WTC11 (cell line): ENCODE measurements at regions not wholly inside any gene's neighbourhood (a gene's known extent, or its start where the extent isn't known, plus 50 kb on each side); places are given as distances from the start of the nearest gene placed in this dataset.

Experiments used
- ATAC-seq: fragments of 200-7000 bp; cut with Tn5 transposase; 2 replicates; pipeline ENCODE4 v1.10.0; 2021; ENCODE audit warnings: mild to moderate bottlenecking, moderate library complexity
- CTCF ChIA-PET: fragments of 300-600 bp; sonication (Branson Sonifier 250); formaldehyde crosslinking; loops from one replicate; lab custom pipeline; 2021; ENCODE audit warnings: antibody characterized with exemption; lab: Charles Lee
- POLR2A ChIA-PET: fragments of 350-600 bp; sonication (Branson Sonifier 250); formaldehyde crosslinking; loops from one replicate; lab custom pipeline; 2021; ENCODE audit warnings: antibody characterized with exemption; lab: Charles Lee
- DNase-seq: peaks from one replicate; pipeline ENCODE4 v3.0.0; 2021; ENCODE audit warnings: low spot score
- H3K27ac Mint-ChIP-seq: 2 replicates; pipeline ENCODE4 v1.8.0; 2021; ENCODE audit warnings: mixed read lengths
- H3K27me3 Mint-ChIP-seq: 2 replicates; pipeline ENCODE4 v1.8.0; 2021; ENCODE audit warnings: low read depth, mild to moderate bottlenecking, moderate library complexity, mixed read lengths
- H3K36me3 Mint-ChIP-seq: 2 replicates; pipeline ENCODE4 v1.8.0; 2021; ENCODE audit warnings: mixed read lengths
- H3K4me1 Mint-ChIP-seq: 2 replicates; pipeline ENCODE4 v1.8.0; 2022; ENCODE audit warnings: mixed read lengths
- H3K4me3 Mint-ChIP-seq: 2 replicates; pipeline ENCODE4 v1.8.0; 2021; ENCODE audit warnings: mild to moderate bottlenecking, moderate library complexity, mixed read lengths
- H3K9me3 Mint-ChIP-seq: 2 replicates; pipeline ENCODE4 v1.8.0; 2021; ENCODE audit warnings: mixed read lengths
- ATF2 ChIP-seq: sonication (generic); formaldehyde crosslinking; IDR thresholded peaks from 2 replicates; pipeline ENCODE4 v1.8.1; 2022; ENCODE audit warnings: low read depth, missing genetic modification reagents, borderline replicate concordance
- ATF3 ChIP-seq: sonication (generic); formaldehyde crosslinking; conservative IDR thresholded peaks from 2 replicates; pipeline ENCODE4 v1.8.1; 2022; ENCODE audit warnings: mild to moderate bottlenecking, missing genetic modification reagents
- CBFB ChIP-seq: sonication (generic); formaldehyde crosslinking; IDR thresholded peaks from 2 replicates; pipeline ENCODE4 v1.8.1; 2022; ENCODE audit warnings: mild to moderate bottlenecking, low read depth, missing genetic modification reagents
- ETV6 ChIP-seq: sonication (generic); formaldehyde crosslinking; IDR thresholded peaks from 2 replicates; pipeline ENCODE4 v1.8.1; 2022; ENCODE audit warnings: mild to moderate bottlenecking, missing genetic modification reagents
- FOXJ3 ChIP-seq: sonication (generic); formaldehyde crosslinking; IDR thresholded peaks from 2 replicates; pipeline ENCODE4 v1.9.0; 2021; ENCODE audit warnings: missing genetic modification reagents, mild to moderate bottlenecking, borderline replicate concordance
- GABPB1 ChIP-seq: sonication (generic); formaldehyde crosslinking; IDR thresholded peaks from 2 replicates; pipeline ENCODE4 v1.8.1; 2023; ENCODE audit warnings: mild to moderate bottlenecking, missing genetic modification reagents
- GRHL2 ChIP-seq: fragments of 250-450 bp; sonication (Bioruptor Pico); IDR thresholded peaks from 2 replicates; pipeline ENCODE4 v1.8.0; 2022; ENCODE audit warnings: mild to moderate bottlenecking, moderate library complexity; ENCODE audit not compliant: insufficient replicate concordance, severe bottlenecking
- JAZF1 ChIP-seq: fragments of 250-450 bp; sonication (Bioruptor Pico); IDR thresholded peaks from 2 replicates; pipeline ENCODE4 v1.9.0; 2021; ENCODE audit warnings: moderate library complexity, mild to moderate bottlenecking, inconsistent platforms
- KAT7 ChIP-seq: sonication (generic); formaldehyde crosslinking; IDR thresholded peaks from 2 replicates; pipeline ENCODE4 v1.8.1; 2023; ENCODE audit warnings: missing genetic modification reagents, mild to moderate bottlenecking, borderline replicate concordance
- NFE2L1 ChIP-seq: sonication (generic); formaldehyde crosslinking; IDR thresholded peaks from 2 replicates; pipeline ENCODE4 v1.8.1; 2023; ENCODE audit warnings: missing genetic modification reagents
- NR3C1 ChIP-seq: sonication (generic); formaldehyde crosslinking; conservative IDR thresholded peaks from 2 replicates; pipeline ENCODE4 v1.8.1; 2023; ENCODE audit warnings: low read depth, mild to moderate bottlenecking, missing genetic modification reagents
- PRRX2 ChIP-seq: fragments of 250-450 bp; sonication (Bioruptor Pico); IDR thresholded peaks from 2 replicates; pipeline ENCODE4 v1.8.0; 2021; ENCODE audit warnings: mild to moderate bottlenecking
- RORB ChIP-seq: fragments of 250-450 bp; sonication (Bioruptor Pico); IDR thresholded peaks from 2 replicates; pipeline ENCODE4 v1.9.0; 2021; ENCODE audit warnings: mild to moderate bottlenecking
- SOX15 ChIP-seq: fragments of 250-450 bp; sonication (Bioruptor Pico); IDR thresholded peaks from 2 replicates; pipeline ENCODE4 v1.9.0; 2021; ENCODE audit warnings: mild to moderate bottlenecking
- USF2 ChIP-seq: sonication (generic); formaldehyde crosslinking; IDR thresholded peaks from 2 replicates; pipeline ENCODE4 v1.8.1; 2023; ENCODE audit warnings: mild to moderate bottlenecking, missing genetic modification reagents, moderate library complexity
- ZBTB21 ChIP-seq: sonication (generic); formaldehyde crosslinking; IDR thresholded peaks from 2 replicates; pipeline ENCODE4 v1.8.1; 2023; ENCODE audit warnings: mild to moderate bottlenecking, missing genetic modification reagents, borderline replicate concordance
- ZNF121 ChIP-seq: sonication (generic); formaldehyde crosslinking; IDR thresholded peaks from 2 replicates; pipeline ENCODE4 v1.8.0; 2023; ENCODE audit warnings: missing genetic modification reagents
- ZNF138 ChIP-seq: sonication (generic); formaldehyde crosslinking; conservative IDR thresholded peaks from 2 replicates; pipeline ENCODE4 v1.8.1; 2022; ENCODE audit warnings: mild to moderate bottlenecking, moderate library complexity, missing genetic modification reagents
- ZNF512 ChIP-seq: sonication (generic); formaldehyde crosslinking; IDR thresholded peaks from 2 replicates; pipeline ENCODE4 v1.8.1; 2022; ENCODE audit warnings: missing genetic modification reagents, borderline replicate concordance
- ZSCAN18 ChIP-seq: fragments of 250-450 bp; sonication (Bioruptor Pico); IDR thresholded peaks from 2 replicates; pipeline ENCODE4 v2.1.2; 2022; ENCODE audit warnings: mild to moderate bottlenecking, moderate library complexity

GRCh38 chr19:56951672-56952071 lies 111.1 kb upstream of the PEG3 start (continued):
- TF ChIP-seq ATF3 (CRISPR knock-in tag) (no peak), ETV6 (CRISPR knock-in tag) (no peak), SOX15 (no peak), KAT7 (CRISPR knock-in tag) (no peak)

- CTCF ChIA-PET = no interaction called here
- TF ChIP-seq RORB (CRISPR knock-in tag) (no peak), CBFB (CRISPR knock-in tag) (no peak), ZSCAN18 (CRISPR knock-in tag) (no peak), GRHL2 (no peak), USF2 (CRISPR knock-in tag) (no peak), NR3C1 (CRISPR knock-in tag) (no peak), ZNF121 (CRISPR knock-in tag) (no peak), NFE2L1 (CRISPR knock-in tag) (no peak)
Observed at GRCh38 chr19:56953470-56953869, 112.9 kb upstream of the PEG3 start.

GRCh38 chr19:56955637-56956216 lies 115.2 kb upstream of the PEG3 start:
- no peak for ATAC-seq
- TF ChIP-seq GABPB1 (CRISPR knock-in tag) (peak; percentile 88), NR3C1 (CRISPR knock-in tag) (no peak)
- CTCF ChIA-PET = no interaction called here

More at GRCh38 chr19:56953470-56953869, 112.9 kb upstream of the PEG3 start:
- POLR2A ChIA-PET = no interaction called here
- Mint-ChIP-seq H3K27me3 (peaks cover 12% of the 10 kb centered on the region; the same call in 1 of the 2 replicates), H3K4me3 (no peak overlapping the region), H3K4me1 (no peaks in the 10 kb centered on the region), H3K27ac (no peak overlapping the region), H3K9me3 (peaks cover 90% of the 10 kb centered on the region), H3K36me3 (peaks cover 73% of the 10 kb centered on the region)
- ATAC-seq (no peak), DNase-seq (no peak)

GRCh38 chr19:56956503-56957226 lies 116.1 kb upstream of the PEG3 start:
- ChIA-PET CTCF (no interaction called here), POLR2A (no interaction called here)
- Mint-ChIP-seq H3K27me3 (peaks cover 17% of the 10 kb centered on the region), H3K9me3 (peaks cover 78% of the 10 kb centered on the region), H3K4me3 (no peak overlapping the region), H3K27ac (no peak overlapping the region), H3K36me3 (peaks cover 67% of the 10 kb centered on the region), H3K4me1 (no peaks in the 10 kb centered on the region)
- no peak for TF ChIP-seq CBFB (CRISPR knock-in tag)
- TF ChIP-seq JAZF1 = no peak
- TF ChIP-seq ZNF512 = no peak
- no peak for TF ChIP-seq ZNF138 (CRISPR knock-in tag)
- TF ChIP-seq PRRX2 (CRISPR knock-in tag) = no peak
- TF ChIP-seq FOXJ3 (CRISPR knock-in tag) = no peak
- TF ChIP-seq ZBTB21 (CRISPR knock-in tag) = no peak
- TF ChIP-seq ATF2 (CRISPR knock-in tag) = no peak
- ATAC-seq = no peak
- DNase-seq = no peak

More at GRCh38 chr19:56955637-56956216, 115.2 kb upstream of the PEG3 start:
- Mint-ChIP-seq H3K9me3 (peaks cover 83% of the 10 kb centered on the region), H3K36me3 (peaks cover 72% of the 10 kb centered on the region), H3K4me1 (no peaks in the 10 kb centered on the region), H3K27ac (no peak overlapping the region), H3K27me3 (peaks cover 17% of the 10 kb centered on the region), H3K4me3 (no peak overlapping the region)
- POLR2A ChIA-PET = no interaction called here
- no peak for DNase-seq
